ENCODE measurements at regions not wholly inside any gene's neighbourhood (a gene's known extent, or its start where the extent isn't known, plus 50 kb on each side); places are given as distances from the start of the nearest gene placed in this dataset.

DNA sequence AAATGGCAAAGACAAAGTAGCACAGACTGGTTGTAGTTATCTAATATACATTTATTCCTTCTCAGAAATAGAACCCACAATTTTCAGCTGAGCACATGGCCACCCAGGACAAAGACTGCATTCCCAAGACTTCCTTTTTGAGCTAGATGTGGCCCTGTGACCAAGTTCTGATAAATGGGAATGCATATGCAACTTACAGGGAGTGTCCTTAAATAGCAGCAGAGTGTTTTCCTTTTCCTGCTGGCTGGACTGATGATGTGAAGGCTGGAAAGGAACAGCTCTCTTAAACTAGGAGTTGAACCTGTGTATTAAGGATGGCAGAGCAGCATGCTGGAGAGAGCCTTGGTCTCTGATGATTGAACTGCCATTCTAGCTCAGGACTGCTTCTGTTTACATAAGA, 74.7 kb upstream of the TNPO1 start:
- H3K4me1 ChIP-seq: peaks cover 3% of the 10 kb centered on the region; the same call in 1 of the 2 replicates
- TF ChIP-seq, protein P1, sequence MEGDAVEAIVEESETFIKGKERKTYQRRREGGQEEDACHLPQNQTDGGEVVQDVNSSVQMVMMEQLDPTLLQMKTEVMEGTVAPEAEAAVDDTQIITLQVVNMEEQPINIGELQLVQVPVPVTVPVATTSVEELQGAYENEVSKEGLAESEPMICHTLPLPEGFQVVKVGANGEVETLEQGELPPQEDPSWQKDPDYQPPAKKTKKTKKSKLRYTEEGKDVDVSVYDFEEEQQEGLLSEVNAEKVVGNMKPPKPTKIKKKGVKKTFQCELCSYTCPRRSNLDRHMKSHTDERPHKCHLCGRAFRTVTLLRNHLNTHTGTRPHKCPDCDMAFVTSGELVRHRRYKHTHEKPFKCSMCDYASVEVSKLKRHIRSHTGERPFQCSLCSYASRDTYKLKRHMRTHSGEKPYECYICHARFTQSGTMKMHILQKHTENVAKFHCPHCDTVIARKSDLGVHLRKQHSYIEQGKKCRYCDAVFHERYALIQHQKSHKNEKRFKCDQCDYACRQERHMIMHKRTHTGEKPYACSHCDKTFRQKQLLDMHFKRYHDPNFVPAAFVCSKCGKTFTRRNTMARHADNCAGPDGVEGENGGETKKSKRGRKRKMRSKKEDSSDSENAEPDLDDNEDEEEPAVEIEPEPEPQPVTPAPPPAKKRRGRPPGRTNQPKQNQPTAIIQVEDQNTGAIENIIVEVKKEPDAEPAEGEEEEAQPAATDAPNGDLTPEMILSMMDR (IDR thresholded peaks at IDR 0.05; ENCODE audit: low read depth, low read length): no peak
- no peaks in the 10 kb centered on the region for H3K27me3 ChIP-seq
- DNase-seq: no peak
- H3K9me3 ChIP-seq: no peaks in the 10 kb centered on the region
- no peaks in the 10 kb centered on the region for H3K36me3 ChIP-seq
- H3K4me3 ChIP-seq (ENCODE audit: low read depth, low read length): no peak overlapping the region

DNA sequence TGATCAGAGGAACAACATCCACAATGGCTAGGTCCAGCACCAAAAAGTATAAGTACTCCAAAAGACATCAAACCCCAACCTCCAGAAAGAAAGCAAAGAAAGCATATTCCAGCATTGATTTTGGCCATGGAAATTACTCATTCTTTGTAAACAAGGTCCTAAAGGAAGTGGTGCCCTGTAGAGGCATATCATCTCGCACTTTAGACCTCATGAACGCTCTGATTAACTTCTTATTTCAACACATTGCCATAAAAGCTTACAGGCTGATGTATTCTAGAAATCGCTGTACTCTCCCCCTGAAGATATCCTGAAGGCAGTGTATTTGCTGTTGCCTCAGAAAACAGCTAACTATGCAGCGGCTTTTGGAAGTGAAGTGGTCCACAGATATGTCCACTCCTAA, 82.7 kb upstream of the TNPO1 start:
- TF ChIP-seq, protein P1 (IDR thresholded peaks at IDR 0.05; ENCODE audit: low read depth, low read length): no peak
- no peak for DNase-seq
- H3K4me3 ChIP-seq (ENCODE audit: low read depth, low read length): no peak overlapping the region

DNA sequence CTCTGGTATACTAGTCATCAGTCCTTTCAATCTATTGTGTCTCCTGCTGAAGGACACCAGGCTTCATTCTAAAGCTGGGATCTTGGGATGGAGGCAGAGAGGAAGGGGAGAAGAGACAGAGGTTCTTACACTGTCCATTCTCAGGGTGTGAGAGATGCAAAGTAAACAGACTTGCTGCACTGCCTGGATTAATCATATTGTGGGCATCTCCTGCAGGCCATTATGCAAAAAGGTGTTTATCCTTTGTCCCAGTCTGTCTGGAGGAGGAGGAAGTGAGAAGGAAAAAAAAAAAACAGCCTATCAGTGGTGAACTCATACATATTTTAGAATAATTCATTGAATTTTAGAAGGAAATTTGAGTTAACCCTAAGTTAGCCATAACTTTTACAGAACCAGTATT, 92.9 kb upstream of the TNPO1 start:
- Histone ChIP-seq H3K36me3 (no peaks in the 10 kb centered on the region), H3K4me3 (ENCODE audit: low read depth, low read length) (no peak overlapping the region), H3K27me3 (no peaks in the 10 kb centered on the region), H3K9me3 (no peaks in the 10 kb centered on the region), H3K4me1 (no peaks in the 10 kb centered on the region; the same call in 1 of the 2 replicates)
- TF ChIP-seq, protein P1 (IDR thresholded peaks at IDR 0.05; ENCODE audit: low read depth, low read length): no peak
- no peak for DNase-seq

More for the DNA sequence above, 82.7 kb upstream of the TNPO1 start:
- no peaks in the 10 kb centered on the region for H3K9me3 ChIP-seq
- H3K4me1 ChIP-seq: no peaks in the 10 kb centered on the region
- no peaks in the 10 kb centered on the region for H3K27me3 ChIP-seq
- H3K36me3 ChIP-seq: no peaks in the 10 kb centered on the region

DNA sequence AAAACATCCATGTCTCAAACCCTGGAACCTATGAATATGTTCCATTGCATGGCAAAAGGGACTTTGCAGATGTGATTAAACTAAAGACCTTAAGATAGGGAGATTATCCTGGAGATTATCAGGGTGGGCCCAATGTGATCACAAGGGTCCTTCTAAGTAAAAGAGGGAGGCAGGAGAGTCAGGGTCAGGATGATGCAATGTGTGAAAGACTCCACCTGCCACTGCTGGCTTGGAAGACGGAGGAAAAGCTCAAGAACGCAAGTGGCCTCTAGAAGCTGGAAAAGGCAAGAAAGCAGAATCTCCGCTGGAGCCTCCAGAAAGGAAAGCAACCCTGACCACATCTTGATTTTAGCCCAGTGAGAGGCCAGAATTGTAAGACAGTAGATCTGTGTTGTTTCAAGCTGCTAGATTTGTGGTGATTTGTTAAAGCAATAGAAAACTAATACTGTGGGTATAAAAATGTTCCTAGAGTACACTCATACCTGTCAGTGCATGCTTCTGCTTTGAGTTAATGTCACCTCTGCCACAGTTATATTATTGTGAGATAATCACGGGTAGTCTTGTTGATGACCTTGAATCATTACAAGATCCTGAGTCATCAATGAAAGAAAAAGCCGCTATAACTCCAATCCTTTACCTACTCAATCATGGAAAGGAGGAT, 93.5 kb upstream of the TNPO1 start:
- Histone ChIP-seq H3K9me3 (no peaks in the 10 kb centered on the region), H3K4me3 (ENCODE audit: low read depth, low read length) (no peak overlapping the region), H3K4me1 (no peaks in the 10 kb centered on the region; the same call in 1 of the 2 replicates), H3K27me3 (no peaks in the 10 kb centered on the region), H3K36me3 (no peaks in the 10 kb centered on the region)
- no peak for DNase-seq
- TF ChIP-seq, protein P1 (IDR thresholded peaks at IDR 0.05; ENCODE audit: low read depth, low read length): no peak

DNA sequence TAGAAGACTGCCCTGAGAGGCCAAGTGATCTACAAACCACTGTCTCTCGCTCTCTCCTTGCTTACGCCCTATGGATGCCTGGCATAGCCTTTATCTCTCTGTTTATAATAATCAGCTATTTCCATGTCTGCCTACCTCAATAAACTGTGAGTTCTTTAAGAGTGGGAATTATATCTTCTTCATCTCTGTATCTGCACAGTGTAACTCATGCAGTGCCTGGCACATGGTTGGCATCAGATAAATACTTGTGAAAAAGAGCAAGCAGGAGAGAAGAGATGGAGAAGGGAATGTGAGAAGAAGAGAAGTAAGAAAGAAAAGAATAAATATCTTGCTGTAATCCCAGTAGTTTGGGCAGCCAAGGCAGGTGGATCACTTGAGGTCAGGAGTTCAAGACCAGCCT, 94.6 kb upstream of the TNPO1 start:
- no peaks in the 10 kb centered on the region for H3K9me3 ChIP-seq
- H3K4me3 ChIP-seq (ENCODE audit: low read depth, low read length): no peak overlapping the region
- TF ChIP-seq, protein P1 (IDR thresholded peaks at IDR 0.05; ENCODE audit: low read depth, low read length): no peak
- no peaks in the 10 kb centered on the region for H3K27me3 ChIP-seq
- H3K36me3 ChIP-seq: no peaks in the 10 kb centered on the region
- no peaks in the 10 kb centered on the region; the same call in 1 of the 2 replicates for H3K4me1 ChIP-seq
- DNase-seq: no peak

DNA sequence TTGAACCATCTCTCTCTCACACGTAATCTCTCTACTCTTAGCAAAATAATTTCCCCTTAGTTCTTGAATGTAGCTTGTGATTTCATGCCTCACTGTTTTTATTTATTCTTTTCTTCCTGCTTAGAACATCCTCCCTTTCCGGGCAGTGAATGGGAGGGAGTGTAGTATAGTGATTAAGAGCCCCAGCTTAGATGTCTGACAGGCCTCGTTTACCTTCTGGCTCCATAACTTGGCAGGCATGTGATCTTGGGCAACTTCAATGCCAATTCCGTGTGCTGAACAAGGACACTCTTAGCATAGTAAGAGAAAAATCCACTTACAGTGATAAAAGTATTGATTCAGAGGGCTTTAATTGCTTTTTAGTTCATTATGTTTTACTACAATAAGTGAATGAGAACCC, 96.3 kb upstream of the TNPO1 start:
- DNase-seq: no peak
- TF ChIP-seq, protein P1 (IDR thresholded peaks at IDR 0.05; ENCODE audit: low read depth, low read length): no peak
- Histone ChIP-seq H3K4me3 (ENCODE audit: low read depth, low read length) (no peak overlapping the region), H3K4me1 (no peaks in the 10 kb centered on the region; the same call in 1 of the 2 replicates), H3K9me3 (no peaks in the 10 kb centered on the region), H3K36me3 (no peaks in the 10 kb centered on the region), H3K27me3 (no peaks in the 10 kb centered on the region)
